Astrocyte of the cerebellum (primary cell): ENCODE measurements at regions not wholly inside any gene's neighbourhood (a gene's known extent, or its start where the extent isn't known, plus 50 kb on each side); places are given as distances from the start of the nearest gene placed in this dataset.

Experiments
- DNase-seq: peaks from one replicate; pipeline ENCODE4 v3.0.0-alpha.2; 2011; ENCODE audit warnings: low read depth
- H3K4me3 ChIP-seq: 2 replicates; pipeline ENCODE4 v1.5.1; 2011; ENCODE audit warnings: mild to moderate bottlenecking, low read depth, low read length, moderate library complexity
- CTCF ChIP-seq: IDR thresholded peaks from 2 replicates; pipeline ENCODE4 v1.5.1; 2012; ENCODE audit warnings: low read length, low read depth, moderate library complexity, mild to moderate bottlenecking; ENCODE audit errors: missing control alignments
- in situ Hi-C: cut with HindIII; loops from 2 replicates; pipeline ENCODE4 v1.10.0; 2017; ENCODE audit warnings: low sequenced_read_pairs

- H3K4me3 ChIP-seq = no peak overlapping the region
- no peak for TF ChIP-seq CTCF
- no peak for DNase-seq
- in situ Hi-C loops = no loop called here
Observed at GRCh38 chr16:64742455-64743223, 379.2 kb downstream of the CDH11 start.

- TF ChIP-seq CTCF = no peak
- in situ Hi-C loops = no loop called here
- H3K4me3 ChIP-seq = no peak overlapping the region
- DNase-seq = no peak
Observed at GRCh38 chr16:64740261-64740660, 381.6 kb downstream of the CDH11 start.

- TF ChIP-seq CTCF = no peak
- in situ Hi-C loops = no loop called here
- DNase-seq = peak; percentile 38
- H3K4me3 ChIP-seq = no peak overlapping the region
Observed at GRCh38 chr16:64738321-64738960, 383.4 kb downstream of the CDH11 start.

- H3K4me3 ChIP-seq = no peak overlapping the region
- no peak for DNase-seq
- TF ChIP-seq CTCF = no peak
- in situ Hi-C loops = no loop called here
Observed at GRCh38 chr16:64736857-64737256, 385.0 kb downstream of the CDH11 start.

- no peak overlapping the region for H3K4me3 ChIP-seq
- in situ Hi-C loops = no loop called here
- no peak for DNase-seq
- TF ChIP-seq CTCF = no peak
Observed at GRCh38 chr16:64731891-64732290, 390.0 kb downstream of the CDH11 start.

GRCh38 chr16:64730261-64730660, 391.6 kb downstream of the CDH11 start:
- no peak for DNase-seq
- no peak for TF ChIP-seq CTCF
- in situ Hi-C loops = no loop called here
- H3K4me3 ChIP-seq = no peak overlapping the region
